ENCODE measurements at regions not wholly inside any gene's neighbourhood (a gene's known extent, or its start where the extent isn't known, plus 50 kb on each side); places are given as distances from the start of the nearest gene placed in this dataset.

DNA sequence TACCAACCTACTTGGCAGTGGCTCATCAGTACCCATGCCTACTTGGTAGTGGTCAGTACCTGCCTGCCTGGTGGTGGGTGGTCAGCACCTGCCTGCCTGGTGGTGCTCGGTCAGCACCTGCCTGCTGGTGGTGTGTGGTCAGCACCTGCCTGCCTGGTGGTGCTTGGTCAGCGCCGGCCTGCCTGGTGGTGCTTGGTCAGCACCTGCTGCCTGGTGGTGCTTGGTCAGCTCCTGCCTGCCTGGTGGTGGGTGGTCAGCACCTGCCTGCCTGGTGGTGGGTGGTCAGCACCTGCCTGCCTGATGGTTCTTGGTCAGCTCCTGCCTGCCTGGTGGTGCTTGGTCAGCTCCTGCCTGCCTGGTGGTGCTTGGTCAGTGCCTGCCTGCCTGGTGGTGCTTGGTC is 329.6 kb downstream of the RRAGC start:
- Histone ChIP-seq H3K4me3 (no peak overlapping the region), H3K9me3 (no peaks in the 10 kb centered on the region), H3K36me3 (ENCODE audit: insufficient read depth in 1 of 2, low read depth in 1 of 2) (no peaks in the 10 kb centered on the region), H3K4me1 (no peaks in the 10 kb centered on the region), H3K27ac (no peak overlapping the region), H3K27me3 (ENCODE audit: insufficient read depth in 3 of 3, low read length in 2 of 3) (peaks cover 0 to 22% (median 0%) of the 10 kb centered on the region in 3 donors)
- WGBS, 3 donors, result 93 to 100% (median 100%) methylated on average over 3 of the region's 3 CpGs
- DNase-seq (no peak), ATAC-seq (no peak)
- TF ChIP-seq, protein P1, sequence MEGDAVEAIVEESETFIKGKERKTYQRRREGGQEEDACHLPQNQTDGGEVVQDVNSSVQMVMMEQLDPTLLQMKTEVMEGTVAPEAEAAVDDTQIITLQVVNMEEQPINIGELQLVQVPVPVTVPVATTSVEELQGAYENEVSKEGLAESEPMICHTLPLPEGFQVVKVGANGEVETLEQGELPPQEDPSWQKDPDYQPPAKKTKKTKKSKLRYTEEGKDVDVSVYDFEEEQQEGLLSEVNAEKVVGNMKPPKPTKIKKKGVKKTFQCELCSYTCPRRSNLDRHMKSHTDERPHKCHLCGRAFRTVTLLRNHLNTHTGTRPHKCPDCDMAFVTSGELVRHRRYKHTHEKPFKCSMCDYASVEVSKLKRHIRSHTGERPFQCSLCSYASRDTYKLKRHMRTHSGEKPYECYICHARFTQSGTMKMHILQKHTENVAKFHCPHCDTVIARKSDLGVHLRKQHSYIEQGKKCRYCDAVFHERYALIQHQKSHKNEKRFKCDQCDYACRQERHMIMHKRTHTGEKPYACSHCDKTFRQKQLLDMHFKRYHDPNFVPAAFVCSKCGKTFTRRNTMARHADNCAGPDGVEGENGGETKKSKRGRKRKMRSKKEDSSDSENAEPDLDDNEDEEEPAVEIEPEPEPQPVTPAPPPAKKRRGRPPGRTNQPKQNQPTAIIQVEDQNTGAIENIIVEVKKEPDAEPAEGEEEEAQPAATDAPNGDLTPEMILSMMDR (IDR thresholded peaks at IDR 0.05), result no peak
- intact Hi-C loops (cut with DNase I), result no loop called here

GRCh38 chr1:38529391-38529790 is 330.2 kb downstream of the RRAGC start:
- H3K36me3 ChIP-seq (ENCODE audit: insufficient read depth in 1 of 2, low read depth in 1 of 2), result no peaks in the 10 kb centered on the region
- DNase-seq (no peak), ATAC-seq (no peak)
- H3K4me1 ChIP-seq, result no peaks in the 10 kb centered on the region
- no peak overlapping the region for H3K27ac ChIP-seq
- WGBS, 3 donors, result 52 to 65% (median 62%) methylated on average over 7 of the region's 7 CpGs
- H3K27me3 ChIP-seq (ENCODE audit: insufficient read depth in 3 of 3, low read length in 2 of 3), result peaks cover 0 to 25% (median 0%) of the 10 kb centered on the region in 3 donors
- TF ChIP-seq, protein P1 (IDR thresholded peaks at IDR 0.05), result no peak
- H3K4me3 ChIP-seq, result no peak overlapping the region
- intact Hi-C loops (cut with DNase I), result no loop called here
- no peaks in the 10 kb centered on the region for H3K9me3 ChIP-seq

- ATAC-seq, result no peak
Observed at GRCh38 chr1:38528623-38529022, 330.9 kb downstream of the RRAGC start.

GRCh38 chr1:38527373-38527966 is 332.1 kb downstream of the RRAGC start:
- Histone ChIP-seq H3K9me3 (no peaks in the 10 kb centered on the region), H3K36me3 (ENCODE audit: insufficient read depth in 1 of 2, low read depth in 1 of 2) (no peaks in the 10 kb centered on the region), H3K4me3 (no peak overlapping the region), H3K27me3 (ENCODE audit: insufficient read depth in 3 of 3, low read length in 2 of 3) (peaks cover 0 to 36% (median 0%) of the 10 kb centered on the region in 3 donors), H3K4me1 (no peaks in the 10 kb centered on the region), H3K27ac (no peak overlapping the region)
- intact Hi-C loops (cut with DNase I), result no loop called here
- TF ChIP-seq, protein P1 (IDR thresholded peaks at IDR 0.05), result no peak
- no peak for DNase-seq
- no peak for ATAC-seq
- 66 to 68% (median 68%) methylated on average over 6 of the region's 6 CpGs for WGBS, 3 donors

More at GRCh38 chr1:38528623-38529022, 330.9 kb downstream of the RRAGC start:
- no peaks in the 10 kb centered on the region for H3K36me3 ChIP-seq (ENCODE audit: insufficient read depth in 1 of 2, low read depth in 1 of 2)
- no peaks in the 10 kb centered on the region for H3K4me1 ChIP-seq
- H3K4me3 ChIP-seq, result no peak overlapping the region
- DNase-seq, result no peak
- TF ChIP-seq, protein P1 (IDR thresholded peaks at IDR 0.05), result no peak
- 40 to 54% (median 48%) methylated on average over 3 of the region's 3 CpGs for WGBS, 3 donors
- no peaks in the 10 kb centered on the region for H3K9me3 ChIP-seq
- H3K27me3 ChIP-seq (ENCODE audit: insufficient read depth in 3 of 3, low read length in 2 of 3), result peaks cover 0 to 29% (median 0%) of the 10 kb centered on the region in 3 donors
- intact Hi-C loops (cut with DNase I), result no loop called here
- H3K27ac ChIP-seq, result no peak overlapping the region

DNA sequence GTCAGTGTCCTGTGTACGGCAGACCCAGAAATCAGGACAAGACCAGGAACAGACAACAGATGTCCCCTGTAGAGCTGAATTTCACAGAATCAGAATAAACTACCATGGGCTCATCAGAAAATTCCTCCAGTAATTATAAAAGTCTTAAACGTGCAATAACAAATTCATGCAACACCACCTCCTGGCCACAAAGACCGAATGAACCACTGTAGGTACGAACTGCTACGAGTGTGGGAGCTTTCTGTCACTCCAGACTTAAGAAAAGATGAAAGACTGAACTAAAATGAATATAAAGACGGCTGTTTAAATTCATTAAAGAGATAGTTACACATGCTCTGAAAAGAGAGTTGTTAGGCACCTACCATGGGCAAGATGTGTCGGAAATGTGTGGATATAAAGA is 333.5 kb downstream of the RRAGC start:
- no peaks in the 10 kb centered on the region for H3K4me1 ChIP-seq
- intact Hi-C loops (cut with DNase I), result no loop called here
- 67 to 70% (median 70%) methylated on average over 7 of the region's 7 CpGs for WGBS, 3 donors
- ATAC-seq, result no peak
- no peak overlapping the region for H3K27ac ChIP-seq
- H3K27me3 ChIP-seq (ENCODE audit: insufficient read depth in 3 of 3, low read length in 2 of 3), result peaks cover 0 to 36% (median 0%) of the 10 kb centered on the region in 3 donors
- no peaks in the 10 kb centered on the region for H3K36me3 ChIP-seq (ENCODE audit: insufficient read depth in 1 of 2, low read depth in 1 of 2)
- no peak overlapping the region for H3K4me3 ChIP-seq
- H3K9me3 ChIP-seq, result no peaks in the 10 kb centered on the region
- TF ChIP-seq, protein P1 (IDR thresholded peaks at IDR 0.05), result no peak
- no peak for DNase-seq

Data from psoas muscle (tissue), 7 donors.